ENCODE measurements at regions not wholly inside any gene's neighbourhood (a gene's known extent, or its start where the extent isn't known, plus 50 kb on each side); places are given as distances from the start of the nearest gene placed in this dataset.

GRCh38 chr15:85976986-85977385 lies 102.7 kb upstream of the AGBL1 start:
- no peak overlapping the region for H3K27ac ChIP-seq
- TF ChIP-seq, protein P1, sequence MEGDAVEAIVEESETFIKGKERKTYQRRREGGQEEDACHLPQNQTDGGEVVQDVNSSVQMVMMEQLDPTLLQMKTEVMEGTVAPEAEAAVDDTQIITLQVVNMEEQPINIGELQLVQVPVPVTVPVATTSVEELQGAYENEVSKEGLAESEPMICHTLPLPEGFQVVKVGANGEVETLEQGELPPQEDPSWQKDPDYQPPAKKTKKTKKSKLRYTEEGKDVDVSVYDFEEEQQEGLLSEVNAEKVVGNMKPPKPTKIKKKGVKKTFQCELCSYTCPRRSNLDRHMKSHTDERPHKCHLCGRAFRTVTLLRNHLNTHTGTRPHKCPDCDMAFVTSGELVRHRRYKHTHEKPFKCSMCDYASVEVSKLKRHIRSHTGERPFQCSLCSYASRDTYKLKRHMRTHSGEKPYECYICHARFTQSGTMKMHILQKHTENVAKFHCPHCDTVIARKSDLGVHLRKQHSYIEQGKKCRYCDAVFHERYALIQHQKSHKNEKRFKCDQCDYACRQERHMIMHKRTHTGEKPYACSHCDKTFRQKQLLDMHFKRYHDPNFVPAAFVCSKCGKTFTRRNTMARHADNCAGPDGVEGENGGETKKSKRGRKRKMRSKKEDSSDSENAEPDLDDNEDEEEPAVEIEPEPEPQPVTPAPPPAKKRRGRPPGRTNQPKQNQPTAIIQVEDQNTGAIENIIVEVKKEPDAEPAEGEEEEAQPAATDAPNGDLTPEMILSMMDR (IDR thresholded peaks at IDR 0.05; ENCODE audit: low read depth, low read length) = no peak
- H3K9me3 ChIP-seq (ENCODE audit: low read depth) = no peaks in the 10 kb centered on the region
- no peaks in the 10 kb centered on the region for H3K4me1 ChIP-seq (ENCODE audit: low read depth)
- no peak overlapping the region for H3K4me3 ChIP-seq
- no peaks in the 10 kb centered on the region for H3K36me3 ChIP-seq
- no peak for DNase-seq (ENCODE audit: low read depth in 1 of 2, low spot score in 1 of 2)
- H3K27me3 ChIP-seq = no peaks in the 10 kb centered on the region

DNA sequence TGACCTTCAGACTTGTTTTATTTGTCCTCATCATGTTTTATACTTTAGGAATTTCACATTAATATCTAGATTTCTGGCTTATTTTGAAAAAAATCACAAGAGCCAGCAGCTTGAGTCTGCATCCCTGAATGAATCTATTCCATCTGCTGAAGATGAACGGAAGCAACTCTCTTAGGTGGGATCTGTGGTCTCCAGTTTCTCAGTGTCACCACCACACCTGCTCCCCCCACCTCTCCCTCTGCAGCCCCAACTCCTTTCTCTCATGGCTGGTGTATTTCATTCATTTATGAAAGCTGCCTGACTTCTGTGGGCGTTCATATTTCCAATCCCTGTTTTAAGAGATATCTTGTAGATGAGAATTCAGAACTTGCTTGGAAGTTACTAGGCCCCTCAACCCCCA lies 102.1 kb upstream of the AGBL1 start:
- Histone ChIP-seq H3K27ac (no peak overlapping the region), H3K4me1 (ENCODE audit: low read depth) (no peaks in the 10 kb centered on the region), H3K9me3 (ENCODE audit: low read depth) (no peaks in the 10 kb centered on the region), H3K36me3 (no peaks in the 10 kb centered on the region), H3K4me3 (no peak overlapping the region), H3K27me3 (no peaks in the 10 kb centered on the region)
- TF ChIP-seq, protein P1 (IDR thresholded peaks at IDR 0.05; ENCODE audit: low read depth, low read length) = no peak
- no peak for DNase-seq (ENCODE audit: low read depth in 1 of 2, low spot score in 1 of 2)

GRCh38 chr15:85979929-85980328 lies 99.7 kb upstream of the AGBL1 start:
- no peaks in the 10 kb centered on the region for H3K4me1 ChIP-seq (ENCODE audit: low read depth)
- H3K27ac ChIP-seq = no peak overlapping the region

DNA sequence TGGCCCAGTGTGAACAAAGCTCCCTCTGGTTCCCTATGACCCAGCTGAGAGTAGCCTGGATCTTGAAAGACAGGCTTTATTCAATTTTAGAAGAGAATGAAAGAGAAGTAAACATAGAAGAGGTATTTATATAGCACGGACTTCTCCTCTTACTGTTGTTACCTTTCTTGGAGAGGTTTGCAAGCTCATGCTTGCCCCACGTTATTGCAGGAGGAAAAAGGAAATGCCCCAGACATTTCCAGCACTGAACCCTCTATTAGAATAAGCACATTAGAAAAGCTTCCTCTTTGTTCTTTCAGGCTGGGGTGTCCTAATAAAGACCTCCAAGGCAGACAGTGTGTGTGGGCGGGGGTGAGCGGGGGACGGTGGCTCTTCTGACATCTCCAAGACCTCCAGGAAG lies 98.7 kb upstream of the AGBL1 start:
- no peaks in the 10 kb centered on the region for H3K4me1 ChIP-seq (ENCODE audit: low read depth)
- no peak for DNase-seq (ENCODE audit: low read depth in 1 of 2, low spot score in 1 of 2)
- TF ChIP-seq, protein P1 (IDR thresholded peaks at IDR 0.05; ENCODE audit: low read depth, low read length) = no peak
- H3K27me3 ChIP-seq = no peaks in the 10 kb centered on the region
- no peaks in the 10 kb centered on the region for H3K9me3 ChIP-seq (ENCODE audit: low read depth)
- no peaks in the 10 kb centered on the region for H3K36me3 ChIP-seq
- no peak overlapping the region for H3K4me3 ChIP-seq
- no peak overlapping the region for H3K27ac ChIP-seq

More at GRCh38 chr15:85979929-85980328, 99.7 kb upstream of the AGBL1 start:
- Histone ChIP-seq H3K4me3 (no peak overlapping the region), H3K9me3 (ENCODE audit: low read depth) (no peaks in the 10 kb centered on the region), H3K36me3 (no peaks in the 10 kb centered on the region), H3K27me3 (no peaks in the 10 kb centered on the region)
- no peak for DNase-seq (ENCODE audit: low read depth in 1 of 2, low spot score in 1 of 2)
- TF ChIP-seq, protein P1 (IDR thresholded peaks at IDR 0.05; ENCODE audit: low read depth, low read length) = no peak

DNA sequence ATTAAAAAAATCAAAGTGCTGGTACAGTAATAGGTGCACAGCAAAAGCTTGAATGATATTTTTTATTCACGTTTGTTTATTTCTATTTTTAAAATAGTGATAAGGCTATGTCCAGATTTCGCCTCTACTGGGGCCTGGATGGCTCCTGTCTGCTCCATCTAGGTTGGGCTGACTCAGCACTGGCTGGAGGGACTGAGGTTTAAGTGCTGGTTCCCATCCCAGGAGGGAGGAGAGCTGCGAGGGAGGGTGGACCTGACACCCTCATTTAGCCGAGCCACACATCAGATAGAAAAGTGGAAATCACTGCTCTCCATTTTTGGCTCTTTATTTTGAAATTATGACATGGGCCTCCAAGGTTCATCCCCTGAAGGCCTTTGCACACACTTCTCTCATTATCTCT lies 95.4 kb upstream of the AGBL1 start:
- no peaks in the 10 kb centered on the region for H3K9me3 ChIP-seq (ENCODE audit: low read depth)
- H3K27ac ChIP-seq = no peak overlapping the region
- TF ChIP-seq, protein P1 (IDR thresholded peaks at IDR 0.05; ENCODE audit: low read depth, low read length) = no peak
- H3K27me3 ChIP-seq = no peaks in the 10 kb centered on the region
- H3K4me3 ChIP-seq = no peak overlapping the region
- no peaks in the 10 kb centered on the region for H3K36me3 ChIP-seq
- no peak for DNase-seq (ENCODE audit: low read depth in 1 of 2, low spot score in 1 of 2)
- H3K4me1 ChIP-seq (ENCODE audit: low read depth) = no peaks in the 10 kb centered on the region

GRCh38 chr15:85986116-85986515 lies 93.6 kb upstream of the AGBL1 start:
- TF ChIP-seq, protein P1 (IDR thresholded peaks at IDR 0.05; ENCODE audit: low read depth, low read length) = no peak
- DNase-seq (ENCODE audit: low read depth in 1 of 2, low spot score in 1 of 2) = no peak
- Histone ChIP-seq H3K4me3 (no peak overlapping the region), H3K4me1 (ENCODE audit: low read depth) (no peaks in the 10 kb centered on the region), H3K36me3 (no peaks in the 10 kb centered on the region), H3K27me3 (no peaks in the 10 kb centered on the region), H3K9me3 (ENCODE audit: low read depth) (no peaks in the 10 kb centered on the region), H3K27ac (no peak overlapping the region)

All from cardiac muscle cell (in vitro differentiated cells and primary cell).